ENCODE measurements at regions not wholly inside any gene's neighbourhood (a gene's known extent, or its start where the extent isn't known, plus 50 kb on each side); places are given as distances from the start of the nearest gene placed in this dataset.
"Not testable (repeated sequence)": the region's sequence is repeated elsewhere in the genome, so short reads cannot be mapped to it uniquely, and the experiment has no call there.

- CTCF ChIA-PET: no interaction called here
- TF ChIP-seq CTCF (conservative IDR thresholded peaks at IDR 0.05; ENCODE audit: low read depth): no peak
- POLR2A ChIA-PET (ENCODE audit: low non-redundant PET): no interaction called here
- H3K27ac ChIP-seq: no peak overlapping the region
- DNase-seq (ENCODE audit: low spot score): no peak
Measured at GRCh38 chr11:23632293-23632692, 772.0 kb upstream of the CCDC179 start.

- DNase-seq (ENCODE audit: low spot score): no peak
- no peak overlapping the region for H3K27ac ChIP-seq
- ChIA-PET CTCF (no interaction called here), POLR2A (ENCODE audit: low non-redundant PET) (no interaction called here)
- TF ChIP-seq CTCF (conservative IDR thresholded peaks at IDR 0.05; ENCODE audit: low read depth): no peak
Measured at GRCh38 chr11:23644443-23644842, 784.2 kb upstream of the CCDC179 start.

GRCh38 chr11:23652336-23652735 is 792.1 kb upstream of the CCDC179 start:
- DNase-seq (ENCODE audit: low spot score); CTCF ChIA-PET; H3K27ac ChIP-seq: not testable (repeated sequence)

GRCh38 chr11:23653071-23653675 is 792.9 kb upstream of the CCDC179 start:
- ChIA-PET POLR2A (ENCODE audit: low non-redundant PET) (no interaction called here), CTCF (no interaction called here)
- H3K27ac ChIP-seq: no peak overlapping the region
- no peak for DNase-seq (ENCODE audit: low spot score)
- no peak for TF ChIP-seq CTCF (conservative IDR thresholded peaks at IDR 0.05; ENCODE audit: low read depth)

More at GRCh38 chr11:23652336-23652735, 792.1 kb upstream of the CCDC179 start:
- POLR2A ChIA-PET (ENCODE audit: low non-redundant PET): not testable (repeated sequence)

GRCh38 chr11:23668324-23668723 is 808.0 kb upstream of the CCDC179 start:
- DNase-seq (ENCODE audit: low spot score): no peak
- no peak overlapping the region for H3K27ac ChIP-seq
- POLR2A ChIA-PET (ENCODE audit: low non-redundant PET): no interaction called here
- no peak for TF ChIP-seq CTCF (conservative IDR thresholded peaks at IDR 0.05; ENCODE audit: low read depth)
- CTCF ChIA-PET: interaction anchor here (0.6 to 0.7 kb wide), 2 partner anchors 10 to 84 kb away, joined by 3 to 5 read pairs; no protein-coding TSS in a partner anchor

GRCh38 chr11:23673366-23673765 is 813.1 kb upstream of the CCDC179 start:
- no peak for DNase-seq (ENCODE audit: low spot score)
- no peak overlapping the region for H3K27ac ChIP-seq
- no peak for TF ChIP-seq CTCF (conservative IDR thresholded peaks at IDR 0.05; ENCODE audit: low read depth)
- POLR2A ChIA-PET (ENCODE audit: low non-redundant PET): no interaction called here
- CTCF ChIA-PET: no interaction called here

GRCh38 chr11:23674866-23675265 is 814.6 kb upstream of the CCDC179 start:
- no peak for TF ChIP-seq CTCF (conservative IDR thresholded peaks at IDR 0.05; ENCODE audit: low read depth)
- ChIA-PET POLR2A (ENCODE audit: low non-redundant PET) (no interaction called here), CTCF (no interaction called here)
- no peak for DNase-seq (ENCODE audit: low spot score)
- H3K27ac ChIP-seq: no peak overlapping the region

Measured in RWPE1 (cell line).